ENCODE measurements at regions not wholly inside any gene's neighbourhood (a gene's known extent, or its start where the extent isn't known, plus 50 kb on each side); places are given as distances from the start of the nearest gene placed in this dataset.
A peak's percentile ranks its signal among the peaks of the same experiment; 100 is the strongest.

DNA sequence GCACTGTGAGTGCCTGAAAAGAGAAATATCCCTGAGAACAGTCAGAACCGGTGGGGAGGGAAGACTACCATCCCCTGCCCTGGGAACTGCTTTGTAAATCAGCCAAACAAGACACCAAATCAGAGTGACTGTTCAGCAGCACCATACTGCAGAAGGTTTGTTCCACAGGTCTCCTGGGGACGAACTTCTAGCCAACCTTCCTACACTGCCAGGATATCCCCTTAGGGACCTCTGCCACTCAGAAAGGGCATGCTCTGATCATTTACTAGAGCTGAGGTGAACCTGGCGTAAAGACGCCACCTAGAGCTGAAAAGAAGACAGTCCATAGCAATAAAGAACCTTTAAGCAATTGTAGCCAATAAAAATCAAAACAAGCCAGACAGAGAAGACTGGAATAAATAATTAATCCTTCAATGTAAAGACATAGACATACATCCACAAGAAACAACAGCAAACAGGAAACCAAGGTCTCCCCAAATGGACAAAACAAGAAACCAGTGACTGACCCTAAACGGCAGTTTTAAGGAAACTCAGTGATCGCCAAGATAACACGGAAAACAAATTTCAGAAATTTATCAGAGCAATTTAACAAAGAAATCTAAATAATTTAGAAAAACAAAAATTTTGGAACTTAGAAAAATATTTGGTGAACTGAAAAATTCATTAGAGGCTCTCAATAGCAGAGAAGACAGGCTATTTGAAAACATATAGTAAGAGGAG, 228.1 kb upstream of the AMIGO2 start:
- DNase-seq (ENCODE audit: low spot score): peak; percentile 78

DNA sequence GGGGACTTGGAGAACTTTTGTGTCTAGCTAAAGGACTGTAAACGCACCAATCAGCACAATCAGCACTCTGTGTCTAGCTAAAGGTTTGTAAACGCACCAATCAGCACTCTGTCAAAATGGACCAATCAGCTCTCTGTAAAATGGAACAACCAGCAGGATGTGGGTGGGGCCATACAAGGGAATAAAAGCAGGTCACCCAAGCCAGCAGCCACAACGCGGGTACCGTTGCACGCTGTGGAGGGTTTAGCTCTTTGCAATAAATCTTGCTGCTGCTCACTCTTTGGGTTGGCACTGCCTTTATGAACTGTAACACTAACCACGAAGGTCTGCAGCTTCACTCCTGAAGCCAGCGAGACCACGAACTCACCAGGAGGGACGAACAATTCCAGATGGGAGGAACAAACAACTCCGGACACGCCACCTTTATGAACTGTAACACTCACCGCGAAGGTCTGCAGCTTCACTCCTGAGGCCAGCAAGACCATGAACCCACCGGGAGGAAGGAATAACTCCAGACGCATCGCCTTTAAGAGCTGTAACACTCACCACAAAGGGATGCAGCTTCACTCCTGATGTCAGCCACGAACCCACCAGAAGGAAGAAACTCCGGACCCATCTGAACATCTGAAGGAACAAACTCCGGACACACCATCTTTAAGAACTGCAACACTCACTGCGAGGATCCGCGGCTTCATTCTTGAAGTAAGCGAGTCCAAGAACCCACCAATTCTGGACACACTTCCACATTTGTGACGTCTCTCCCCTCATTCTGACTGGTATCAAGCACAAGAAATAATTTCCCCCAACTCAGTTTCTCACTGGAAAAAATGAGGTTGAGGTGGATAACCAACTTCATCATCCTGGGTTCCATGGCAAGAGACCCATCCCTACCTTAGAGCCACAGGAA, 227.3 kb upstream of the AMIGO2 start:
- peak; percentile 40 for DNase-seq (ENCODE audit: low spot score)

DNA sequence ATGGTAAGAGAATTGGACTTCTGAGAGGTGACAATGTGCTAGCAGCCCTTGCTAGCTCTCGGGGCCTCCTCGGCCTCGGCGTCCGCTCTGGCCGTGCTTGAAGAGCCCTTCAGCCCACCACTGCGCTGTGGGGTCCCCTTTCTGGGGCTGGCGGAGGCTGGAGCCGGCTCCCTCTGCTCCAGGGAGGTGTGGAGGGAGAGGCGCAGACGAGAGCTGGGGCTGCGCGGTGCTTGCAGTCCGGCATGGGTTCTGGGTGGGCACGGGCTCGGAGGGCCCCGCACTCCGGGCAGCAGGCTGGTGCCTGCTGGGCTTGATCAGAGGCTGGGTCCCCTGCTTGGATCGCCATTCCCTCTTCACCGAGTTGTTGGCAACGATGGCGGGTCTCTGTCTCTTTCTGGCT, 226.4 kb upstream of the AMIGO2 start:
- no peak for DNase-seq (ENCODE audit: low spot score)

DNA sequence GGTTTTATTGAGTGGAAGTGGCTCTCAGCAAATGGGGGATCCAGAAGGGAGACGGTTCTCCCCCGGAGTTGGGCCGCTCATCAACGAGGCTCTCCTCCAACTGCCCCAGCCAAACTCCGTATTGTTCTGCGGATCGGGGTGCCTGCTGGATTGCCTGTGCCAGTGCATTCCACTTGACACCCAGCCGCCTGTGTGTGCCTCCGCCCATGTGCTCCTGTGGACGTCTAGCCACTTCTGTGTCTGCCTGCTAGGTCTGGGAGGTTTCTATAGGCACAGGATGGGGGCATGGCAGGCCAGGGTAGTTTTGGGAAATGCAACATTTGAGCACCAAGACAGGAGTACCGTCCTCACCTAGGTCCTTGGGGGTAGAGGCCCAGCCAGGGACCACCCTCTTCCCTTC, 225.7 kb upstream of the AMIGO2 start:
- no peak for DNase-seq (ENCODE audit: low spot score)

DNA sequence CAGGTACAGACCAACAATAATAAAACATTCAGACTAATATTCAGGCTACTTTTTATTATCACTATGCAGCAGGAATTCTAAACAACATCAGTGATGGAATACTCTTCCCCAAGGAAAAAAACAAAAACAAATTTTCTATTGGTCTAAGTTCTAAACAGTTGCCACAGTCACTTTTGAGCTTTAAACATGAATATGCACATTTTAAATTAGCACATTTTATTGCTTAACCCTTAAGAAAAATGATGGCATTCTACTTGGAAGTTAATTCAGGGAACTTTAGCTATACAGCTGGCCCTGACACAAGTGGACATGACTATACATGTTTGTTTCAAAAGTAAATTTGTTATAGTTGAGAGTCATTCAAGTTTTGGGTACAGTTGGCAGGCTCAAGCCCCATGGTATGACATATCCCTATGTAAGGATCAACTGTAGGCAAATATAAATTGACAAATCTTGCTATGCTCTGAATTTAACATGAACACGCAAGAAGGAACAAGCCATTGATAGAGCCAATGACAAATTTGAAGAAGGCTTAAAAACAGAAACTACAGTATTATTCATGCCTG, 224.3 kb upstream of the AMIGO2 start:
- DNase-seq (ENCODE audit: low spot score): no peak

DNA sequence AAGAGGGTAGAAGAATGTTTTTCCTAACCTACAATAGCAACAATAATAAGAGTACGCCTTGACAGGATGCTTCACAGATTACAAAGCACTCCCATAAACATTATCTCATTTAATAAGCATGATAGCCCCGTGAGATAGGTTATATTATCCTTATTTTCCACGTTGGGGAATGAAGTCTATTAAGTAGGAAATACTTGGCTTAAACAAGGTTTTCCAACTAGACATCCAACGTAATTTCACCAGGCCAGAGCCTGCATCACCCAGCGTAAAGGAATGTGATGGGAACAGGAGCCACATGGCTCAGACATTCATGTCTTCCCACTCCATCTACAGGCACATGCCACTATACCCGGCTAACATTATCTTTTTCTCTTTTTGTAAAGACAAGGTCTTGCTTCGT, 223.4 kb upstream of the AMIGO2 start:
- DNase-seq (ENCODE audit: low spot score): no peak

DNA sequence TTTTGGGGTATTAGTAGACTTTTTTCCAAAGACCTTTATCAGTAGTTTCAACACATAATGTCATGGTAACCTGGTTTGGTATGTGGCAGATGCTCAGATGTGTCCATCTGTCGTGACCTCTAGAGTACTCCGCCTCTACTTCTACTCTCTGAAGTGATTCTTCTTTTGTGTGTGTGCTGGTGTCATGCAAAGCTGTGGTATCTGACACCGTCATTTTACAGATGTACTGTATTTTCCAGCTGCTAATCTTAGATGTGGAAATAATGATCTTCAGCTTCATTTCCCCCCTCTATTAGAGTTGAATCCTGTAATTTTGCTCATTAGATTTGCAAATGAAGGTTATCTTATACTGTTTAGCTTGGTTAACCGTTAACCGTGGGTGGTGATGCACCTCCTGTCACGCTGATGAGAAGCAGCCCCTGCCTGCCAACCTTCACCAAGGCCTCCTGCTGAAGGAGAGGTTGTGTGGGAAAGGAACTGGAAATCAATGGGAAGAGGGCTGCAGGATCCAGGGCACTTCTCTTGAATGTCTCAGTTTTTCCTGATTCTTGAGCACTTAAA, 222.4 kb upstream of the AMIGO2 start:
- no peak for DNase-seq (ENCODE audit: low spot score)

DNA sequence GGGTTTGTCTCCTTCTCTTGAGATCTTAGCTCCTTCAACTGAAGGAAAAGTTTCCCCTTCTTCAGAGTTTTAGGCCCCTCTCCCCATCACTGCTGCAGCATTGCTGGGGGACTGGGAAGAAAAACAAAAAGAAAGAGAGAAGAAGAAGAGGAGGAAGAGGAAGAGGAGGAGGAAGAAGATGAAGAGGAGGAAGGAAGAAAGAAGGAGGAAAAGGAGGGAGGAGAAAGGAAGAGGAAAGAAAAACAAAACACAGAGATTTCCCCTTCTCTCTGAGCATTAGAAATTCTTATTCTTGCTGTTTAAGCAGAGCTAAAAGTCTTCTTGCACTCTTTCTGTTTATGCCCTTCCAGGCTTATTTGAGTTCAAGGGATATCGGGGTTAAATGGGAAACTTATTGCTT, 219.8 kb upstream of the AMIGO2 start:
- no peak for DNase-seq (ENCODE audit: low spot score)

DNA sequence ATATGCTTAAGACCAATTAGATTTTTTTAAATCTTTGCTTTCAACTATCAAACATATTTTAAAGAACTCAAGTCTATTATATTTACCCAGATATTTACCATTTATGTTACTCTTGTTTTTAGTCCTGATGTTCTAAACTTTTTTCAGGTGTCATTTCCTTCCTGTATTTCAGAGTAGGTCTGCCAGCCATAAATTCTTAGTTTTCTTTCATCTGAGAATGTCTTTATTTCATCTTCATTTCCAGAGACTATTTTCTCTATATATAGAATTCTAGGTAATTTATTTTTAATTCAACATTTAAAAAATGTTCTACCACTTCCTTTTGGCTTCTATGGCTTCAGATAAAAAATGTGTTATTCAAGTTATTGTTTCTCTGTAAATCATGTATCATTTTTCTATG, 218.2 kb upstream of the AMIGO2 start:
- no peak for DNase-seq (ENCODE audit: low spot score)

DNA sequence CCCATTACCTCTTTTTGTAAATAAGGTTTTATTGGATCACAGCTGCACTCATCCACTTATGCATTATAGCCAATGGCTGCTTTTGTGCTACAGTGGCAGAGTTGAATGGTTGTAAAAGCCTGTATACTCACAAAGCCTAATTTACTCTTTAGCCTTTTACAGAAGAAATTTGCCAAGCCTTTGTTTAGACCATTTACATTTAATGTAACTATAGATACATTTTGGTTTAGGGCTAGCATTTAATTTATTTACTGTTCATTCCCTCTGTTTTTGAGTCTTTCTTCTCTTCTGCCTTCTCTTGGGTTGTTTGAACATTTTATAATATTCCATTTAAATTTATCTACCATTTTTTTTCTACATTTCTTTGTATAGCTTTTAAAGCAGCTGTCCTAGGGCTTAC, 217.1 kb upstream of the AMIGO2 start:
- DNase-seq (ENCODE audit: low spot score): no peak

DNA sequence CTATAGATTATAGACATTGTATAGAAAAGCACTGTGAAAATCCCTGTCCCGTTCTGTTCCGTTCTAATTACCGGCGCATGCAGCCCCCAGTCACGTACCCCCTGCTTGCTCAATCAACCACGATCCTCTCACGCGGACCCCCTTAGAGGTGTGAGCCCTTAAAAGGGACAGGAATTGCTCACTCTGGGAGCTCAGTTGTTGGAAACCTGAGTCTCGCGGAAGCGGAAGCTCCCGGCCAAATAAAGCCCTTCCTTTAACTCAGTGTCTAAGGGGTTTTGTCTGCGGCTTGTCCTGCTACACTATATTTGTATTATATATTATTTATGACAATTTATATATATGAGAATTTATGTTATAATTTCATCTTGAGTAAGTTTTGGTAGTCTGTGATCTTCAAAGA, 213.6 kb upstream of the AMIGO2 start:
- DNase-seq (ENCODE audit: low spot score): no peak

DNA sequence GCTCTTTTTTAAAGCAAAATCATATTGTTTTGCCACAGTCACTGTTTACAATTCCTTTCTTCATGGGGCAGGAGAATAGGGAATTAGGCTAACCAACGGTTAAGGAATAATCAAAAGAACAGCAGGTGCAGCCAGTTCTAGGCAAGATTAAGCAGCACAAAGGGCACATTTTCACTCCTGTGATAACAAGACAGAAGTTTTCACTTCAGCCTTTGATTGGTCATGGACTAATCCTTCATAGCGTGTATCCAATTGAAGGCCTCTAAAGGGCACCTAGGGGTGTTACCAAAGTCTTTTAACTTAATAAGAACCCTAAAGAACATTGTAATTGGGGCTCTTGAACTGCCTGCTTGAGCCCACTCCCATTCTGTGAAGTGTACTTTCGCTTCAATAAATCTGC, 206.9 kb upstream of the AMIGO2 start:
- no peak for DNase-seq (ENCODE audit: low spot score)

All from hematopoietic multipotent progenitor cell treated with erythropoietin and hydrocortisone succinate and interleukin-3 and kit ligand, for 15 days (in vitro differentiated cells).